ENCODE measurements at regions not wholly inside any gene's neighbourhood (a gene's known extent, or its start where the extent isn't known, plus 50 kb on each side); places are given as distances from the start of the nearest gene placed in this dataset.
"Not testable (repeated sequence)": the region's sequence is repeated elsewhere in the genome, so short reads cannot be mapped to it uniquely, and the experiment has no call there.

GRCh38 chr4:120005527-120005926 lies 61.1 kb downstream of the MAD2L1 start:
- no peak for DNase-seq

GRCh38 chr4:120005076-120005475 lies 61.6 kb downstream of the MAD2L1 start:
- no peak for DNase-seq

- DNase-seq, result no peak
Measured at GRCh38 chr4:120004054-120004453, 62.6 kb downstream of the MAD2L1 start.

- no peak for DNase-seq
Measured at GRCh38 chr4:120003193-120003592, 63.5 kb downstream of the MAD2L1 start.

GRCh38 chr4:120001850-120002249 lies 64.8 kb downstream of the MAD2L1 start:
- no peak for DNase-seq

GRCh38 chr4:120000591-120001296 lies 65.9 kb downstream of the MAD2L1 start:
- DNase-seq, result no peak

- not testable (repeated sequence) for DNase-seq
Measured at GRCh38 chr4:119996024-119996423, 70.6 kb downstream of the MAD2L1 start.

- DNase-seq, result no peak
Measured at GRCh38 chr4:119984996-119985395, 81.7 kb downstream of the MAD2L1 start.

GRCh38 chr4:119982756-119983155 lies 83.9 kb downstream of the MAD2L1 start:
- no peak for DNase-seq

- DNase-seq, result no peak
Measured at GRCh38 chr4:119980456-119980855, 86.2 kb downstream of the MAD2L1 start.

- DNase-seq, result no peak
Measured at GRCh38 chr4:119977076-119977940, 89.3 kb downstream of the MAD2L1 start.

- no peak for DNase-seq
Measured at GRCh38 chr4:119971431-119972084, 95.1 kb downstream of the MAD2L1 start.

GRCh38 chr4:119962631-119963030 lies 104.0 kb downstream of the MAD2L1 start:
- DNase-seq, result no peak

- no peak for DNase-seq
Measured at GRCh38 chr4:119958983-119959382, 107.7 kb downstream of the MAD2L1 start.

GRCh38 chr4:119955256-119955655 lies 111.4 kb downstream of the MAD2L1 start:
- DNase-seq, result no peak

- not testable (repeated sequence) for DNase-seq
Measured at GRCh38 chr4:119954487-119954886, 112.2 kb downstream of the MAD2L1 start.

GRCh38 chr4:119946359-119946758 lies 120.3 kb downstream of the MAD2L1 start:
- no peak for DNase-seq

GRCh38 chr4:119942806-119943205 lies 123.8 kb downstream of the MAD2L1 start:
- no peak for DNase-seq

GRCh38 chr4:119940557-119940956 lies 126.1 kb downstream of the MAD2L1 start:
- no peak for DNase-seq

- no peak for DNase-seq
Measured at GRCh38 chr4:119939071-119939995, 127.3 kb downstream of the MAD2L1 start.

GRCh38 chr4:119937746-119938145 lies 128.9 kb downstream of the MAD2L1 start:
- no peak for DNase-seq

- no peak for DNase-seq
Measured at GRCh38 chr4:119933606-119934005, 133.0 kb downstream of the MAD2L1 start.

- DNase-seq, result no peak
Measured at GRCh38 chr4:119932277-119932676, 134.4 kb downstream of the MAD2L1 start.
